SK-N-MC (cell line): ENCODE measurements at regions not wholly inside any gene's neighbourhood (a gene's known extent, or its start where the extent isn't known, plus 50 kb on each side); places are given as distances from the start of the nearest gene placed in this dataset.

Source experiments
- EZH2 ChIP-seq: fragments of 200-600 bp; sonication (generic); IDR thresholded peaks from one replicate; pipeline ENCODE4 v1.6.1; 2017; ENCODE audit warnings: antibody characterized with exemption
- FOXP2 ChIP-seq: optimal IDR thresholded peaks from 2 replicates; pipeline ENCODE3; 2011; ENCODE audit warnings: mild to moderate bottlenecking, moderate library complexity; ENCODE audit not compliant: insufficient read depth; ENCODE audit errors: extremely low read length, control extremely low read depth
- POLR2AphosphoS5 ChIP-seq: IDR thresholded peaks from 2 replicates; pipeline ENCODE4 v1.6.1; 2012; ENCODE audit warnings: mild to moderate bottlenecking, low read depth, low read length, borderline replicate concordance

- TF ChIP-seq EZH2 = no peak
- no peak for TF ChIP-seq POLR2AphosphoS5
- TF ChIP-seq FOXP2 = no peak
Observed at GRCh38 chr3:103813955-103814354, 1379.1 kb downstream of the ZPLD1 start.
